ENCODE measurements at regions not wholly inside any gene's neighbourhood (a gene's known extent, or its start where the extent isn't known, plus 50 kb on each side); places are given as distances from the start of the nearest gene placed in this dataset.

DNA sequence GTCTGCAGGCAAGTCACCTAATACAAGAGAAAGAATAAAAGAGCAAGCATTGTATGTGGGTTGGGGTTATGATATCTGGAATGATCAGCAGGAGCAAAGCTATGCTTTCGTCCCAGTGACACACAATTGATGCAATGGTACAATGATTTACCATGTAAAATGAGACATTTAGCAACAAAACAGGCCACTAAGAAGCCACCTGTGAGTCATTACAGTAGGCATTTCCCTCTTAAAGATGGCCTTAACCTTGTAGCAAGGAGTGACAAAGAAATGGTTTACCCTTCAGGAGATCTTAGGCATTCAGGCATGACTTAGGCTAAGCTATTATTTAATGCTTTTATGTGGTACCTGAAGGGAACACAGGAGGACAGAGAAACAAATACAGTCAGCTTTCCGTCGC lies 373.3 kb upstream of the RBMS3 start:
- DNase-seq = no peak

DNA sequence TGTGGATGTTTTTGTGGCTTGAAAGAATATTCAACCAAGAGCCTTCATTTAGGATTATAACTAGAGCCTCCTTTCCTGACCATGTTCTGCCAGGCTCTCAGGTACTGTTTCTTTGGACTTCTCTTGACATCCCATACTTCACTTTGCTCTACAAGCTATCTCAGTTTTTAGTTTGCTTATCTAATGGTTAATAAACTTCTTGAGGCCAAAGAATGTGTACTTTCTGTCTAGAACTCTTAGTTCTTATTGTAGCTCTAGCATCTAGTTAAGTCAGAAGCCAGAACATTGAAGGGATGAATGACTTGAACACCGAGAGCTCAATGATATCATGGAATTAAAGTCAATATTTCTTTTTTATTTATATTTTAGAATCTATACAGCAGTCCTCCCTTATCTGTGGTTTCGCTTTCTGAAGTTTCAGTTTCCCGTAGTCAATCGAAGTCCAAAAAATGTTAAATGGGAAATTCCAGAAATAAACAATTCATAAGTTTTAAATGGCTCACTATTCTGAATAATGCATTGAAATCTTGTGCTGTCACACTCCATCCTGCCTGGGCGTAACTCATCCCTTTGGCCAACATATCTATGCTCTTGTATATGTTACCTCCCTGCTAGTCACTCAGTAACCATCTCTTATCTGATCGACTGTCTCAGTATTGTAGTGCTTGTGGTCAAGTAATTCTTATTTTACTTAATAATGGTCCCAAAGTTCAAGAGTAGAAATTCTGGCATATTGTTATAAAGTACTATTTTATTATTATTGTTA lies 368.6 kb upstream of the RBMS3 start:
- DNase-seq = no peak

DNA sequence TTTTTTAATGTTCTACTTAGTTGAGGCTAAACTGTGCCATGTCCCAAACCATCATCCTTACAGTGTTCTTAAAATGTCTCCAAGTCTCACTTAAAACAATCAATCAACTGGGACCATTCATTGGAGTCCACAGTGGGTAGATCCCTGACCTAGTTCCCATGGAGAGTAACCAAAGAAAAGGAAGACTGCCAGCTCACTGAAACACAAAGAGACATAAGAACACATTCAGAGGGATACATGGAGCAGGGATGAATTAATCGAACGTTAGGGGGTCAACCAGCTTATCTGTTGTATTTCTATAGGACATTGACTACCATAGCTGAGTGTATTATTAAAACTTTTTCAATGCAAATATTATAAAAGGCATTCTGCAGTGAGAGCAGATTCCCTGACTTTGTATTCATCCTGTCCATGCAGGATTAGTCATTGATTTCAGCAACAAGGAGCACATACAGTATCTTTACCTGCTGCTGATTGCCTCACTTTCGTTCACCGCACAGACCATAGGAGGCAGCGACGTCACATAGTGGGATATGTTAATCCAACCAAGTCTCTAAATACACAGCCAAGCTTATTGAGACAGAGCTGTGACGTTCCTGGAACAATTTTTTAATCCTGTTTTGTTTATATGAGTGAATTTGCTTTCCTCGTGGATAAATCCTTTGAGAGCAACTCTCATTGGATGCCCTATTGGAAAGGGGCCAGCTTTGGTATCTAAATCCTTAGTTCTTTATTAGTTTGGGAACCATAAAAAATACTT lies 364.9 kb upstream of the RBMS3 start:
- DNase-seq = no peak

DNA sequence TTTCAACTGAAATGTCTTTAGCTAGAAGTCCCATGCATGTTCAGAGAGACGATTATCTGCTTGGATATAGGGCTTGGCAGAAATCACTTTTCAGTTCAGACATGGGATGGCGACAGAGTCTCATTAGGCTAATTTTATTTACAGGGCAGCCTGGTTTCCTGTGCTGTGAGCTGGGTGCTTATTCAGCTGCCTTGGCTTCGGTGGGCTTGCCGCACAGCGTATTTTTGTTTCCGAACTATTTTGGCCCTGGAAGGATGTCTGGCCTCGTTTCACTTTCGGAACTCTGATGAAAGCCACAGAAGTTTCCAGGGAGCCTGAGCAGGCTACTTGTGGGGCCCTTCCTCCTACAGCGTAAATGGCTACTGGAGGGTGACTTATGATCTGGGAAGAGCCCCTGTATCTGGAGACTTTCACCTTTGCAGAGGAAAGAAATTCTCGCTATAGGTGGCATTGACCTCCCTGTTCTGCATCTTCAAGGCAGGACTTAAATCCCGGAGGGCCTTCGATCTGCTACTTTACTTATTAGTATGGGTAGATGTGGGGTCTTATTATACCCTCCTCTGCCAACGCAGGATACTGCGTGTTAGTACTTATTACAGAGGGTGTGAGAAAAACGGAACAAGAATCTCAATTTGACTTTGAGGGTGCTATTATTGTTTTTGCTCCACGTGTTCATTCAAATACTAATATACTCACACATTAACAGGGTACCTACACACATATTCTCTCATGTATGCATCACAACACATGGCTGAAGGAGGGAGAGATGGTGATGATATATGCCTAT lies 364.0 kb upstream of the RBMS3 start:
- DNase-seq = peak; percentile 54

DNA sequence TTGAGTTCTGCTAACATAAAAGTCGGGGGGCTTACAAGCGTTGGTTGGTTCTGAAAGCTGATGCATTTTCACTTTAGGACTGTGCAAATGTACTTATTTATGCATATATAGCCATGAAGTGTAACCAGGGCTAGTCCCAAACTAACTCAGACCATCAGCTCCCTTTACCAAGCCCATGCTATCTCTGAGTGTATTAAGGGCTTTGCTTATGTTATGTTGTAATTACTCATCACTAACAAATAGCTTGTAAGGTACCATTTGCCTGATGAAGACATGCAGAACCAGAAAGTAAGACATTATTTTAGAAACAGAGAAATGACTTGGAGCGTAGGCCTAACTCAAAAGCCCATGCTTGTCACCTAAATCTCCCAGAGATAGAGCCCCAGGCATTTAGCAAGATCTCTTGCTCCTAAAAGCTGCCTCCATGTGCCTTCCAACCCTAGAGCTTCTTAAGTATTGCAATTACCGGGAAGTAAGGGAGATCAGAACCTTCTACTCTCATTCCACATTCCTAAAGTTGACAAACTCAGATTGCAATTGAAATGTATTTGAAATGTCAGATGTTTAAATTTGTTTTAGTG lies 362.9 kb upstream of the RBMS3 start:
- no peak for DNase-seq

DNA sequence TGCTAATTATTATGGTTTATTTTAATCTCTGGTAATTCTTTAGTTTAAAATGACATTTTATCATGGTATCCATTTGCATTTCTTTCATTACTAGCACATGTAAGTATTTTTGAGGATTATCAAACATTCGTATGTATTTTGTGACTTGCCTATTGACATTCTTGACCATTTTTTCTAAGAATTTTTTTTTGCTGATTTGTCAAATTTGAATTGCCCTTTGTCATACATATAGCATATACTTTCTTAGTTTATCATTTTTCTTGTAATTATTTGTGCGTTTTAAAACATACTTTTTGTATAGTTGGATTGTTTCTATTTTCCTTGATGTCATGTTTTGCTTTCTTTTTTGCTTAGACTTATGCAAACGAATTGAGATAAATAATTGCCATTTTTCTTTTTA lies 358.5 kb upstream of the RBMS3 start:
- no peak for DNase-seq

DNA sequence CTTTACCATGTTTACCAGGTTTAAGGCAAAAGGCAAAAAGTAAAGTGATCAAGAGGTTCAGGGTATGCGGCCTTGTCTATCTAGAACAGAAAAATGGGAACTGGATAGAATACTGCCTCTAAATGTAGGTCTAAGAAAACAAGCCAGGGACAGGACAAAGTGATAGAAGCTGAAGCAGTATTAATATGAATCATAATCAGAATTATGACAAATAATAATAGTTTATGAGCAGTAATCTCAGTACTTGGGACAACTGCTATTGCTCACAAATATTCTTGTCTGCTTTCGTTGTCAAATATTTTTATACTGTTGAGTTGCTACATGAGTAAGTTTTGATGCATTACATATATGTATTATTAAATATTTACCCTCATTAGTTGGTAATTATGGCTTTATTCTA lies 356.9 kb upstream of the RBMS3 start:
- no peak for DNase-seq

DNA sequence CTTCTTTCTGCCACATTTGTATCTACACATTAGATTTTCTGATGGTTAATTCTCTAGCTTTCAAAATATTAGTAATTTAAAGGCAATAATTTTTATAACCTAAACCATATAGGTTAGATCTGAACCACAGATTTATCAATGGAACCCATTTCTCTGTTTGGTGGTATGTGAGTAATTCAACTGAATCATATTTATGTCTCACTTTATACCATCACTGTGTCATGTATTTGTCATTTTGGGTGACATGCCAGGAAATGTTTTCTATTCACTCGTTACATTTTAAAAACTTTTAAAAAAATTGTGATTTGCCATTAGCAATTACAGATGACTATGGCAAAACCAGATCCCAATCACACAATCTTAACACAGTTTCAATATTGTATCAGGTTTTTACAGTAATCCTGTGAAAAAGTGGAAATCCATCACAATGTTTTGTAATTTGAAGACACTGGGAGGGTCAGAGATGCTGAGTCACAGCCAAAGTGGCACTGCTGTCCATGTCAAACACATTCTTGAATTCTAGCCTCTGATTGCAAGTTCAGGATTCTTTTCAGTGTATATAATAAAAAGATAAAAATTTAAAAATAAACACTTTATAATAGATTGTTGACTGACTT lies 356.0 kb upstream of the RBMS3 start:
- no peak for DNase-seq

DNA sequence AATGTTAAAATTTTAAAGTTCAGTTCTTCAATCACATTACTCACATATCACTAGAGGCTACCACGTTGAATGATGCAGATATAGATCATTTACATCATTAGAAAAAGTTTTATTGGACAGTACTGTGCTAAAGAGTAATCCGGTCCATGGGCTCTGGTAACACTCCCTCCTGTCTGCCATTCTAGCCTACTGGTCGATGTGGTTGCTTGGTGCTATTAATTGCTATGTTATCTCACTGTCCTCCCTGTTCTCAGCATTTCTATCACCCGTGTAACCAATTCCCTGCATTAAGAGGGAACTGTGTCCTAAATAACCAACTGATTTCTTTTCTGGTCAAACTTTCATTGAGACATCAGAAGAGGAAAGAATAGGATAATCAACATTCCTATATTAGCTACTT lies 347.5 kb upstream of the RBMS3 start:
- DNase-seq = no peak

DNA sequence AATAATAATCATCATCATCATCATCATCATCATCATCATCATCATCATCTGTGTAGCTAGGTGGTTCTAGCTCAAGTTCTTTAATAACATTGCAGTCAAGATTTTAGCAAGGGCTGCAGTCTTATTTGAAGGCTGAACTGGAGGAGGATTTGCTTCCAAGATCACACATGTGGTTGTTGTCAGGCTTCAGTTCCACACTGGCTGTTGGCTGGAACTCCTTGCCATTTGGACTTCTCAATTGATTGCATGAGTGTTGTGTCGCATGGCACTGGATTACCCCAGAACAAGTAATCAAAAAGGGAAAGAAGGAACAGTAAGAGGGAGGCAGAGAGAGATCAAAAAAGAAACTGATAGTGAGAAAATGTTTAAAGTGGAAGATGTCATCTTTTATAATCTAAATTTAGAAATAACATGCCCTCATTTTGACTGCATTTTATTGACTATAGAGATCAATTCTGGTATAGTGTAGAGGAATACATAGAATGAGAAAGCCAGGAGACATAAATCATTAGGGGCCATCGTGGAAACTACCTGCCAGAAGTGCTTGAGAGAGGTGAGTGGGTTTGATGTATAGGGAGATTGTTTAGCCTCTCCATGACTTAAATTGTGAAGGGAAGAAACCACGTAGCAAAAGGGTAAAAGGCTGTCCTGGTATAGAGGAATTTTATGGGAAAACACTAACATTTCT lies 346.6 kb upstream of the RBMS3 start:
- no peak for DNase-seq

DNA sequence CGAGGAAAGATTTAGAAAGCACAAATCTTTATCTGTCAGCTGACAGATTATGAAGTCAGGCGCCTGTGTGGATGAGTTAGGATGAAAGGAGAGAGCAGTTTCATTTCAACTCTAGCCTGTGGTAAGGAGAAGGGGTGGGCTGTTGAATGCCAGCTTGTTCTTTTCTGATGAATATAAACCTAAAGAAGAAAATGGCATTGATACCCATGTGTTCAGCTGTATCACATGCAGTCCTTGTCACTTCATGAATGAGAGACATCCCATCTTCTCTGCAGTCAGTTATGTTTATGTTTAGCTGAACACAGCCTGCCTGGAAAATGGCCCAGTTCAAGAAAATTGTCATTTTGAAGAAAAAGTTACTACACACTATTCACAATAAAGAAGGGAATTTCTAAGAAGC lies 345.7 kb upstream of the RBMS3 start:
- no peak for DNase-seq

DNA sequence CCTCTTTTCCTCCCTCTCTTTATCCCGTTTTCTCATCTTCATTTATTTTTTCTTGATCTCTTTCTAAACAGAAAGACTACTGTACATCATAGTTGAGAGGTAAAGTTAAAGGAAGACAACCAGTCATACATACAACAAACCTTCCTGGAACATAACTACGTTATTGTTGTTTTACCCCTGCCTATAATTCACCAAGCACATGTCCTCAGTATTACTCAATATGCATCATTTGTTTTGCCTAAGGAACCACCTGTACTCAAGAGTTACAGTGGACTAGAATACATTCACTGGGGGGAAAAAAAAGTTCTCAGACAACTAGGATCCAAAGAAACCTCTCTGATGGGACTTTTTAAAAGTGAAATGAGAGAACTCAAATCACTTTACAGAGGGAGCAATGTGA lies 344.7 kb upstream of the RBMS3 start:
- no peak for DNase-seq

DNA sequence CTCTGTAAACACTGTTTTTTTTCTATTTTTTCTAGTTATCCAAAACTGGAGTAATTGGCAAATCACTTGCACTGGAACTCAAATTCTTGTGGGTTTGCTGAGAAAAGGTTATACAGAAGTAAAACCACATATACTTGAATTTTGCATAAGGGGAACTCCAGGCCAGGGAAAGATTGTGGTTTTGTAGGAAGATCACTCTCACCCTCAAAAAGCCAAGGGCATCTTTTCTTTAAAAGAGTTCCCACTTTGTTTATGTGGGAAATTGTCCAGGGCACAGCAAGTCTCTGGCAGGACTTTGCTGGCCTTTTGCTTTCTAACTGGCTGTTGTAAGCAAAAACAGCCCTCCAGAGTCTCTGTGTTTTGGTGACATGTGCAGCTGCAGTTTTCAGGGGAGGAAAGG lies 340.3 kb upstream of the RBMS3 start:
- DNase-seq = no peak

DNA sequence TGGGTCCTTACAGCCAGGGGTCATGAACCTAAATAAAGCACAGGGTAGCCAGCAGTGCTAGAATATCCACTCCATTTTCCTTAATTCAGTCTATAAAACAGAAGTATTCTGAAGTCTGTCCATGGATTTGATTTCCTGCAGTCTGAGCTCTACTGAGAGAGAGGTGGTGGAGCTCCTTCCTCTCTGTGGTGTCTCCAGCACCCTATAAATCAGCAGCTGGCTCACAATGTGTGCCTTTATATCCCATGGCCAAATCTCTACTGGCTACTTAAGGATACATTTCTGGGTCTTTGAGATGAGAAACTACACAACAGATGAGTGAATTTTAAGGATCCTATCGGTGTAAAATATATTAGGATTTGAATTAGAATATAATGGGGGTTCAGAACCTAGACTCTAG lies 339.9 kb upstream of the RBMS3 start:
- DNase-seq = no peak

DNA sequence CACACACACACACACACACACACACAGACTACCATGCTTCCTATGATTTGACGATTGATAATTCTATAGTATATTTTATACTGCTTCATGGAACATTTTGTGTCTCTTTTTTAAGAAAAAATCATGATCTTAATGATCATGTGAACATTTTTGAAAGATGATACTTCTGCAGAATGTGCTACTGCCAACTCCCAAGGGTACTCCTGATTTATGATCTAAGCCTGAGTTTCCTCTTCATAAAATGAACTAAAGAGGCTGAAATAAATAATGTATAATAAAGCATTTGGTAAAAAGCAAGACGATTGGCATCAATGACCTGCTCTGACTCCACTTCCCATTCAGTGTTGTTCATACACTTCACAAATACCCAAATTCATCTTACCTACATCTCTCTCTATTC lies 333.8 kb upstream of the RBMS3 start:
- DNase-seq = no peak

DNA sequence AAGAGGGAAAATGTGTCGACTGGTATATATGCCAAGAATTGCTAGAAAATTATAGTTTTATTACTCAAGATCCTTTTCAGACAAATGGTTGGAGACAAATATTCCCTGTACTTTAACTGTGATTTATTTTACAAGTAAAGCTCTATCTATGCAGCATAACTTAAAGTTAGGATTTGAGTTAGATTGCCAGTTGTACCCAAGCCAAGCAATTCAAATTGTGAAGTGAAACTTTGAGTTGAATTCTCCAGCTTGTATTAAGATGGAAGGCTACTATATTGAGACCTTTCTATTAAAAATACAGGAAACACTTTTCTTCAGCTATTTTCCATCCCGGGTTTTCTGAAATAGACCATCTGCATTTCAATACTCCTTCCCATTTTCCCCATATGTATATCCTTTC lies 333.1 kb upstream of the RBMS3 start:
- no peak for DNase-seq

DNA sequence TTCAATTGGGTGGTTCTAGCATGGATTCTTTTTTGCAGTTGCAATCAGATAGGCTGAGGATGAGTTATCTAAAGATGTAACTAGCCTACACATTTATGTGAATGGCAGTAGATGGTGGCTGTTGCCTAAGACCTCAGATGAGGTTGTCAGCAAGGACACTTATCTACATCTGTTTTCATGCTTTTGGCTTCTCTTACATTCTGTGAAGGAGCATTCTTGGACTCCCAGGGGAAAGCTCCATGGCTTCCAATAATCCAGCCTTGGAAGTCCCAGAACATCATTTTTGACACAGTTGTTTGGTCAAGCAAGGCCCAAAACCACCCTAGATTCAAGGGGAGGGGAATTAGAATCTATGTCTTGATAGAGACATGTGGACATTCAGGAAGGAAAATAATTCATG lies 332.2 kb upstream of the RBMS3 start:
- DNase-seq = no peak

DNA sequence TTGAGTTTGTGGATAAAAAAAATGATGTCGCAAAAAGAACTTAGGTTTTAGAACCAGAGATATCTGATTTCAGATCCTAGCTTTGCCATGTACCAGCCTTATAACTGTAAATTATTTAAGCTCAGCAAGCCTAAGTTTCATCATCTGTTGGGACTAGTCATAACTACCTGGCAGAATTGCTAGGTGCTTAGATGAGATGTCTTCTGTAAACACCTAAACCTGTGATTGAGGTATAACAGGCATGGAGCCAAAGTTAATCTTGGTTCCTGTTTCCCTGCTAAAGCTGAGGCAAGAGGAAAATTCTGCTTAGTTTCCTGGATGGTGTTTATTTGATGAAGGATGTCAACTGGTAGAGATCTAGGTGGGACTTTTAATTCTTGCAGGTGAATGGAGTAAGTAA lies 331.3 kb upstream of the RBMS3 start:
- DNase-seq = peak; percentile 4

DNA sequence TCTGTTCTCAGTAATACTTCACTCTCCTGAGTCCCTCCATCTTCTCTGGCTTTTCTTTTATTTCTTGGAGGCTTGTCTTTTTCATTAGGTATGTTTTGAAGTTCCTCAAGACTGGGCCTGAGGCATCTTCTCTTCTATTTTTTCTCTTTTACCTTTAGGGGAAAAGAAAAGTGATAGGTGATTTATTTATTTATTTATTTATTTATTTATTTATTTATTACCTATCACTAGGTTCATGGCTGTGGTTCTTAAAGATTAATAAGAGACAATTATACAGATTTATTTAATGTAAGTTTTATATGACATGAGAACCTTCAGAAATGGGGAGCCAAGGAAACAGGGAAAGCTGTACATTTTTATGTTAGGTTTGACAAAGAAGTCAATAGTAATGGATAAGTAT lies 330.3 kb upstream of the RBMS3 start:
- DNase-seq = no peak

DNA sequence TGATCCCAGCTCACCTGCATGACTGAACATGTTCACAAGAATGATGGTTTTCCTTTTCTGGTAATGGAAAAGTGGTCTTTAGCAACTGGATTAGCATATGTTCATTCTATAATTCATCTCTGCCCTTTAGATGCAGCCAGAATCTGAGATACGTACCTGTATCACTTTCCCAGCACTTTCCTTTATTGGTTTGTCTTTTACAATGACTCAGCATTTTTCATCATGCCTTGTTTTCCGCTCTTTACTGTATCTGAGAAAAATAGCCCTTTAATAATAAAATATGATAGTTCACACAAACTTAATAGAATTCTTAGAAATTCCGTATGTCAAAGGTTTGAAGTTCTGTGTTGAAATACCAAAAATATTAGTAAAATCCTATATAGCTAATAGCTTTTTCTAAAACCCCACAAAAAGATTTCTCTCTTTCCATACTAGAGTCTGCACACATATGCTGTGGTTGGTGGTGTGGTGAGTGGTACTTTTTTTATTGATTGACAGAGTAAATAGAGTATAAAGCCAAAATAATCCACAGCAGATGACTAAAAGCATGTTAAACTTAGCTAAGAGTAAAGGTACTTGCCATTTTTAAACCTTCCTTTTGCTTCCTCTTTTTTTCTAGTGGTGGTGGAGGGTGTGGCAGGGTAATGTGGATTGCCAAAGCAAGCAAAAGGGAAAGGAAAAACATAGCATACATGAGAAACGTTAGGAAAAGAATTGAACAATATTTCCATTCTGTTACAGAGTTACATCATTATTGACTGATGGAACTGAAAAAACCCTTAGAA lies 328.9 kb upstream of the RBMS3 start:
- DNase-seq = no peak

DNA sequence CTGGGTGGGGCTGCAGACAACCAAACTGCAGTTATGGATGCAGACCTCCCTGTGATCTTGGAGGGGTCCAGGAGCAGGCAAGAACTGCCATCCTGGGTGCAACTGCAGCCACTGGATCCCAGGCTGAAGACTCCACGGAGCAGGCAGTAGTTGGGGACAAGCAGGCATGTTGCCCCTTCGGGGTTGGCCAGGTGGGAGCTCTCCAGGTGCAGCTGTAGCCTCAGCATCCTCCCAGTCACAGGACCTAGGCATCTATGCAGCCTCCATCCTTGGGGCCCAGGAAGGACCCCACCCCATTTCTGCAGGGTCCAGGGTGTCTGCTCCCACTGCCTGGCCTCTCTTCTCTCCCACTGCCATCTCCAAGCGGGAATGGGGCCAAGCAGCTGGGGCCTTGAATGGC lies 322.2 kb upstream of the RBMS3 start:
- DNase-seq = no peak

DNA sequence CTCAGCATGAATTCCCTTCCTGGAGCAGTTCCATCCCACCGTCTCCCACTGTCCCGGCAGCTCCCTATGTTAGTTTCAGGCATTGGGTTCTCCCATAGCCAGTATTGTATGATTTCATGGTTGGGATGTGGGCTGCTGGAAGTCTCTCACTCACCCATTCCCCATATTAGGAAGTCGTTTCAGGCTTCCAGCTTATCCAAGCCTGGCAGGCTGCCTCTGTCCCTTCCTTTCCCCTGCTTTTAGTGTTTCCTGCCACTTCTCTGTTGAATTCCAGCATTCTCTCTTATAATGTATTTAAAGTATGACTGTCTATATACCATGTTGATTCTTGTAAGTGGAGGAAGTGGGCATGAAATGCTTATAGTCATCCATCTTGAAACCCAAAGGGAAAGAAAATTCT lies 309.7 kb upstream of the RBMS3 start:
- DNase-seq = no peak
